HG02870 (cell line): ENCODE measurements at regions not wholly inside any gene's neighbourhood (a gene's known extent, or its start where the extent isn't known, plus 50 kb on each side); places are given as distances from the start of the nearest gene placed in this dataset.
"Not testable (repeated sequence)": the region's sequence is repeated elsewhere in the genome, so short reads cannot be mapped to it uniquely, and the experiment has no call there.

Experiments used
- ATAC-seq: cut with Tn5 transposase; IDR thresholded peaks from one replicate; pipeline ENCODE4 v1.9.1; 2021; ENCODE audit warnings: mild to moderate bottlenecking, moderate library complexity; ENCODE audit not compliant: unreplicated experiment

DNA sequence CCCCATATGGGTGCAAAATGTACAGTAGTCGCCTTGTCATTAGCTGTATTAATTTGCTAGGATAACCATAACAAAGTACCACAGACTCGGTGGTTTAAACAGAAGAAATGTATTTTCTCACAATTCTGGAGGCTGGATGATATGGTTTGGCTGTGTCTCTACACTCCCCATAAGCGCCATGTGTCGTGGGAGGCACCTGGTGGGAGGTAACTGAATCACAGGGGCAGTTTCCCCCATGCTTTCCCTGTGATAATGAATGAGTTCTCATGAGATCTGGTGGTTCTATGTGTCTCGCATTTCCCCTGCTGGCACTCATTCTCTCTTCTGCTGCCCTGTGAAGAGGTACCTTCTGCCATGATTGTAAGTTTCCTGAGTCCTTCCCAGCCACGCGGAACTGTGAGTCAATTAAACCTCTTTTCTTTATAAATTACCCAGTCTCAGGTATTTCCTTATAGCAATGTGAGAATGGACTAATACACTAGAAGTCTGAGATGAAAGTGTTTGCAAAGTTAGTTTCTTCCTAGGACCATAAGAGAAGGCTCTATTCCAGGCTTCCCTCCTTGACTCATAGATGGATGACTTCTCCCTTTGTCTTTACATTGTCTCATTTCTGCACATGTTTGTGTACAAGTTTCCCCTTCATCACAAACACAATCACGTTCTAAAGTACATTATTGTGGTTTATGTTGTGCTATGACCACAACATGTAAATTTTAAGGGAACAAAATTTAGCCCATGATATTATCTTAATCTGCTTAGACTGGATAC, 1442.6 kb downstream of the SUCLG1 start:
- ATAC-seq = no peak

DNA sequence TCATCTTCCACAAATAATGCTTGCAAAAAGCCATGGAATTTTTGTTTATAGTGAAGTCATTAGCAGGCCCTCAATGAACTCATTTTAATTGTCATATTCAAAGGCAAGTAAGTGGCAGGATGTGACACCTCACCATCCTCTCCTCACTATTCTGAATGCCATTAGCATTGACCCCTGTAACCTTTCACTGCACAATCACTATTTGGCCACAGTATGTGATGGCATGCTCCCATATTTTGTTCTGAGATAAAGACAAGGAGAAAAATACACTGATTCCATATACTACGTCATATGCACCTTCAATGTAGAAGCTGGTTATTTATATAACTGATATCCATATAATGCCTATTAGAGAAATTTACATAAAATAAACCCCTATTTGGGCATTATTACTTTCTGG, 1443.2 kb downstream of the SUCLG1 start:
- no peak for ATAC-seq

DNA sequence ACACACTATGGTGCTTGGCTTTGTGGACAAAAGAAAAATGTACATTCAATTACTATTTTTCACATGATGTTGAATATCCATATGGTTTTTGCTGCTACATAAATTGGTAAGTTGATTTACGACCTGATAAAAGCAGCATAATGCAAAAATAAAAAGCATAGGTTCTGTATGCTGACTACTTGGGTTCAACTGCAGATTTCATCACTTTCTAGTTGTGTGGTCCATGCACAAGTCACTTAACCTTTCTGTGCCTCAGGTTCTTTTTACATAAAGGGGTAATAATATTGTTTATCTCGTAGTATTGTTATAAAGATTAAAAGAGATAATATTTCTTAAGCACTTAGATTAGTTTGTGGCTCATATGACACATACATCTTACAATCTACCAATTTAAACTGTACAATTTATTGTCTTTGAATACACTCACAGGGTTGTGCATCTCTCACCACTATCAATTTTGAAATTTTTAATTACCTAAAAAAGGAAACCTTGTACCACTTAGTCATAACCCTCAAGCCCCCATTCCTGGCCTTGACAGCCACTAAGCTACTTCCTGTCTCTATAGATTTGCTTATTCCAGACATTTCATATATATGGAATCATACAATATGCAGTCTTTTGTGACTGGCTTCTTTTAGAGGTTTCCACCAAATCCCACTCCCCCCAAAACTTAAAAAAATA, 1443.9 kb downstream of the SUCLG1 start:
- no peak for ATAC-seq

DNA sequence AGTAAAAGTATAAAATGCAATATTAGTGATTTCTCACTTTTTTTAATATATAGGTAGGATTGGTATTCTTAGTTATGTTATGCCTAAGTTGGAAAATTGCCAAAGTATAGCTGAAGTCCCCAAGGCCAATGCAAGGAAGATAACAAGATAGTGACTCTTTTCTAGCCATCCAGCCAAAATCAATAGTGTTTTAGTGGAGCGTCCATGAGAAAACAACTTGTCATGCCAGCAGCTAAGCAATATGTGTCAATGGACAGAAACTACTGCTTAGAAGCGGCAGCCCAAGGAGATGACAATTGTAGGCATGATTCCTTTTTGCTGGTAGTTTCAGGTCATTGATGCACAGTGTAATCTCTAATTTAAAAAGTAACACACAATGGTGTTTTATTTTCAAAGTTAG, 1444.6 kb downstream of the SUCLG1 start:
- ATAC-seq = no peak

DNA sequence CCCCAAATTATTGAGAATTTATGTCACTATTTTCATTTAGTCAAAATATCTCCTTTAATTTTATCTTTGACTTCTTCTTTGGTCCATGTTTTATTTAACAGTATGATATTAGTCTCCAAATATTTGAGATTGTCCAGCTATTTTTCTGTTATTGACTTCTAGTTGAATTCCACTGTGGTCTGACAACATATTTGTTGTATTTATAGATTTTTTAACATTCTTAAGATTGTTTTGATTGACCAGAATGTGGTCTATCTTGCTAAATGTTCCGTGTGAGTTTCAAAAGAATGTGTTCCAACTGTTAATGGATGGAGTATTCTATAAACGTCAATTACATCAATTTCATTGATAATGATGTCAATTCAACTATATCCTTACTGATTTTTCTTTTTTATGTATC, 1452.1 kb downstream of the SUCLG1 start:
- no peak for ATAC-seq

DNA sequence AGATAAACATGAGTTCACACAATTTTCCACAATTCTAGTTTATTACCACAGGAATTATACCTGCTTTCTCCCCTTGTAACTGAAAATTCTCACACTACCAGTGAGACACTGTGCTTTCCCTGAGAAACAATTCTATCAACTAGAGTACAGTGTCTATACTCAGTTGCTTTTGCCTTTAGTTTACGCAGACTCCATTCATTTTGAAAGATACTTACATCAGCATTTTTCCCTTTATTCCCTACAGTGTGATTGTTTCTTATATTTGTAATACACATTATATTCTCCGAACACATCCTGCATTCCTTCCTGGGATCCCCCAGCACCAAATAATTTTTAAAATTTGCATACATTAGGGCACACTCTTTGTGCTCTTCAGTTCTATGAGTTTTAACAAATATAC, 1455.5 kb downstream of the SUCLG1 start:
- no peak for ATAC-seq

DNA sequence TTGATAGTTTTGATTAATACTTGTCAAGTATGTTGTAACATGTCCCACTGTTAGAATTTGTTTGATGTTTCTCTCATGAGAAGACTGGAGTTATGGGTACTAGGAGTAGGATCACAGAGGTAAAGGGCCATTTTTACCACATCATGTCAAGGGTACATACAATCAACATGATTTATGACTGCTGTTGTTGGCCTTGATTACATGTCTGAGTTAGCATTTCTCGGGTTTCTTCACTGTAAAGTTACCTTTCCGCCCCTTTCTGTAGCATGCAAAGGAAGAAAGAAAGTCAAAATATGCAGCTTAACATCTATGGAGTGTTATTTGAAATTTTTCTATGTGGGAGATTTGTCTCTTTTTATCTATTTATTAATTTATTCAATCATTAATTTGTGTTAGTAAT, 1456.4 kb downstream of the SUCLG1 start:
- ATAC-seq = no peak

DNA sequence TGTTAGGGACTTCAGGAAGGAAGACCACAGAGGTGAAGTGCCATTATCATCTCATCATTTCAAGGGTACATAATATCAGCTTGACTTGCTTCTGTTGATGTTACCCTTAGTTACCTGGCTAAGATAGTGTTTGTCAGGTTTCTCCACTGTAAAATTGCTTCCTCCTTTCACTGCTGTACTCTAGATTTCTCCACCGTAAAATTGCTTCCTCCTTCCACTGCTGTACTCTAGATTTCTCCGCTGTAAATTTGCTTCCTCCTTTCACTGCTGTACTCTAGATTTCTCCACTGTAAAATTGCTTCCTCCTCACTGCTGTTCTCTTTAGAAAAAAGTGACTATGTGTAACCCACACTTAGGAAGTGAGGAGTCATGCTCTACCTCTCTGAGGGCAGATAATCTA, 1460.3 kb downstream of the SUCLG1 start:
- ATAC-seq = no peak

DNA sequence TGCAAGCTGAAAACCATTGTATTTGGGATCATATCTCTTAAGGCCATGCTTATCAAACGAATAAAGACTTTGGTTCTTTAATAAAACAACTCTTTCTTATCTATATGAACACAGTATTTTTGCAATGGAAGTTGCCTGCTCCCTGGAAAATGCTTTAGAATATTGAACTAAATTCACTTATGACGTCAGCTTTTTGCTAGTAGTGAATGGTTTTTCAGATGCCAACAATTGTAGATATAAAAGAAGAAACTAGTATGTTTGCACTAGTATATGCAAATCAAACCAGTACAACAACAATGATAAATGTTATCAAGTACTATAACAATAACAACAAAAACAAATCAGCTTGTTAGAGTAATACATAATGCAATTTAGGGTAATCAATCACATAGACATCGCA, 1462.9 kb downstream of the SUCLG1 start:
- no peak for ATAC-seq

DNA sequence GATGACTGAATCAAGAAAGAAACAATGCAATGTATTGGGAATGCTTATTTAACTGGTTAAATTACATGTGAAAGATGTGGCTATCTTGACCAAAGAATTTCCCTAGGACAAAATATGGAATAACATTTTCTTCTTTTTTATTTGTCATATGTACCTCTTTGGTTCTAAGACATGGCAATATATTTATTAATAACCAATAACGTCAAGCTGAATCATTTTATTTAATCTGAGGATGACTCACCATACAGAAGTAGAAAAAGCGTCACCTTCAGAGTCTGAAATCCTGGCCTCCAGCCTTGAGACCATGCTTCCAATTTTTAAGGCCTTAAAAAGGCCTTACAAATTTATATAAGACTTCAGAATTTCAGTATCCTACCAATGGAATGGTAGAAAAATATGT, 1464.9 kb downstream of the SUCLG1 start:
- ATAC-seq = no peak

DNA sequence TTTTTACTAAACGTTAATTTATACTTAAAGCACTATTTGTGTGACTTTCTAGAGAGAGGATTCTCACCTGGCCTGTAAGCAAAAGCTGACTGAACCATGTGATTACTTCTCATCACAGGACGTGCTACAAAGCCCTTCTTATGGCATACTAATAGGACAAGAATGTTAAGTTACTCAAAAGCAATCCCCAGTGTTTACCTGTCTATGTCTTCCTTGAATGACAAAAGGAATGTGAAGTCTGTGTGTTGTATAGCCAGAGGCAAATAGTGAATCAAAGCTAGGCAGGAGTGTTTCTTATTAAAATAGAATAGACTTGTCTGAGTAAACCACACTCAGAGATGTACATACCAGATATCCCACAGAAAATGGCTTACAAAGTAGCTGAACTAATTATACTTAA, 1465.5 kb downstream of the SUCLG1 start:
- no peak for ATAC-seq

DNA sequence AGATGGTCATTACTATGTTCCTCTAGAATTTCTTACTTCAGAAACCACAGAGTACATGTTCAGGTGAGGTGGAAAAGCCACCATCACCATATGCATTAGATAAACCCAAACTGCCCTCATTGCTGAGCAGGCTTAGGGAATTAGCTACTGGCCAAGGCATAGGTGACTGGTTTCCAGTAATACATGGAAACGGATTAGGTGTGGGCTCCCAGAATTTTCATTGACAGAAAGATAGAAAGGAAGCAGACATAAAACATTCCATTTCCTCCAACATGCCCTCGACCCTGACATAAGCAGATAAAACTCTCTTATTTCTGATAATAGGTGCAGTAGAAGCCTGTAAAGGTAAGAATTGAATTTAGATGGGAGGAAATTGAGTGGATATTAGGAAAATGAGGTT, 1466.1 kb downstream of the SUCLG1 start:
- no peak for ATAC-seq

DNA sequence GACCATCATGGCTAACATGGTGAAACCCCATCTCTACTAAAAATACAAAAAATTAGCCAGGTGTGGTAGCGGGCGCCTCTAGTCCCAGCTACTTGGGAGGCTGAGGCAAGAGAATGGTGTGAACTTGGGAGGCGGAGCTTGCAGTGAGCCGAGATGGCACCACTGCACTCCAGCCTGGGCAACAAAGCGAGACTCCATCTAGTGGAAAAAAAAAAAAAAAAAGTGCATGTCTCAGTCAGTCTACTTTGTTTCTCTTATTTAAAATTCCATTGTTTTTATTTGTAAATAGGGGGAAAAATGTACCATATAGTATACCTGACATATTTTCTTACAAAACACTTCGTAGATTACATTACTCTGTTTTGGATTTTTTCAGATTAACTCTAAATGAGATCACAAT, 1471.4 kb downstream of the SUCLG1 start:
- ATAC-seq = not testable (repeated sequence)

DNA sequence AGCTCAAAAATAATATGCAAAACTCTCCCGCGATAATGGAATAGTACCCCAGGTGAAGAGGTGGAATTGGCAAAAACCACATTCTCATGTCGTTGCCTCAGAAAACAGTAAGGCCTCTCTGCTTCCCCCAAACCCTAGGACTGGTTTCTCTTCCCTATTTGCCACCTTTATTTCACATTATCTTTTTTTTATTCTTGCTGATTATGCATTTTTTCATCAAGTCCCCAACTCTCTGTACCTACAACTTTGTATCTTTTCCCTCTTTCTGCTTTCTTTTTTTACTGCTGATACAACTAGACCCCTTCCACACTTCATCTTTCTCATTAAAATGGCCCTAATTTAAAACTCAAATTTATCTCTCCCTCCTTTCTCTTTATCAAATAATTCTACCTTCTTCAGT, 1472.2 kb downstream of the SUCLG1 start:
- no peak for ATAC-seq

DNA sequence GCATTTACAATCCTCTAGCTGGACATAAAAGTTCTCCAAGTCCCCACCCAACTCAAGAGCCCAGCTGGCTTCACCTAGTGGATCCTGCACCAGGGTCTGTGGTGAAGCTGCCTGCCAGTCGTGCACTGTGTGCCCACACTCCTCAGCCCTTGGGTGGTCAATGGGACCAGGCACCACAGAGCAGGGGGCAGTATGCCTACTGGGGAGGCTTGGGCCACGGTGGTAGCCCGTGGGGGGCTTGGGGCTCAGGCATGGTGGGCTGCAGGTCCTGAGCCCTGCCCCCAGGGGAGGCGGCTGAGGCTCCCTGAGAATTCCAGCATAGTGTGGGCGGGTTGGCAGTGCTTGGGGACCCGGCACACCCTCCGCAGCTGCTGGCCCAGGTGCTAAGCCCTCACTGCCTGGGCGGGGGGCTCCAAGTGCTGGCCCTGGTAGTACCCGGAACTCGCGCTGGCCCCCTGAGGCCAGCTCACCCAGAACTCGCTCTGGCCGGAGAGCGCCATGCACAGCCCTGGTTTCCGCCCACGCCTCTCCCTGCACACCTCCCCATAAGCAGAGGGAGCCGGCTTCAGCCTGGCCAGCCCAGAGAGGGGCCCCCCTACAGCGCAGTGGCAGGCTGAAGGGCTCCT, 1473.4 kb downstream of the SUCLG1 start:
- no peak for ATAC-seq

DNA sequence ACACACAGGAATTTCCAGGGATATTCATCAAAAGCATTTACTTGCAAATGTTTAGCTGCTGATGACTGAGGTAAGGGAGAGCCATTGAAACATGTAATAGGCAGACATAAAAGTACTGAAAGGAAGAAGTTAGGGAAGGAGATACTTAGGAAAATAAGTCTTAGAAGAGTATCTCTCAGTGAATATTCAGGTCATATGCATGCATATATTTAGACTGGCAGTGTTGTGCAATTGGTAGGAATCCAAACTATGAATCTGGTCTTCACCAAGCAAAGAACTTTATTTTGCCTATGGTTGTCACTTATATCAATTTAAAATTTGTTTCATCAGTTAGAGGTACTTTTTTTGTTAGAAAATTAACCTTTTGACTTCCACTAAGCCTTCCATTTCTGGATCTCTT, 1490.7 kb downstream of the SUCLG1 start:
- no peak for ATAC-seq

DNA sequence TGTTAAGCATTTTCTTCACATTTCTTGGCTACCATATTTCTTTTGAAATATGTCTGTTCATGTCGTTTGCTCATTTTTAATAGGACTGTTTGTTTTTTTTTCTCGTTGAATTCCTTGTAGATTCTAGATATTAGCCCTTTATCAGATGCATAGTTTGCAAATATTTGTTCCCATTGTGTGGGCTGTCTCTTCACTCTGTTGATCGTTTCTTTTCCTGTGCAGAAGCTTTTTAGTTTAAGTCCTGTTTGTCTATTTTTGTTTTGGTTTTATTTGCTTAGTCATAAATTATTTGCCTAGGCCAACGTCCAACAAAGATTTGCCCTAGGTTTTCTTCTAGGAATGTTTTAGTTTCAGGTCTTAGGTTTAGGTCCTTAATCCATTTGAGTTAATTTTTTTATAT, 1494.7 kb downstream of the SUCLG1 start:
- no peak for ATAC-seq

DNA sequence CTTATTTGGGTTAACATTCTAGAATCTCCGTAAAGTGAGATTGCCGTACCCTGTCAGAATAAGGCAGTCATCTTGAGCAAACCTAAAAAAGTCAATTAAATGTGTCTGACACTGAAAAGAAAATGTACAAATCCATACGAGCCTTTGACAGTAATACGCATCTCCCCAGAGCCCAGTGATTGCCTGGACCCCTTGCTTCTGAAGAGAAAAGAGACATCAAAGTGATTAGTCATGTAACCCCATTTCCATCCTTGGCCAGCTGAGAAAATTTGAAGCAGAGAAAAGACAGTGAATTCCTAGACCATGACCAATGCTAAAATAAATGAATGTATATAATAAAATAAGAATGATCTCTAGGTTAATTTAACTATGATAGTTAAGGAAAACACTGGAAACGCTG, 1499.4 kb downstream of the SUCLG1 start:
- no peak for ATAC-seq

DNA sequence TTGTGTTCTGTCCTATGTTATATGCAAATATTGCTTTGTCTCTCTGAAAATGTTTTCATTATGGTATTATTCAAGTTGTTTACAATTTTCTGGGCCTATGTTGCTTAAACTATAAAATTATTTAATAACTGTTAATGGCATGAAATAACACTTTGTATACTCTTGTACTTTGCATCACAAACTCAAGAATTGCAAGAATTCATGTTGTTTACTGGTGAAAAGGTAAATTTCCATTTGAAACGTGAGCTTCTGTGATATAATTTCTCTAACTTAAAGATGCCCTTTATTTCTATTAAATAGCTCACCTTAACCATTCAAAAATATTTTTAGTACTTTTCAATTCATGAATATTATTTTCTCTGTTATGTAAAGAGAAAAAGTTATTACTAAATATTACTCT, 1504.2 kb downstream of the SUCLG1 start:
- no peak for ATAC-seq

DNA sequence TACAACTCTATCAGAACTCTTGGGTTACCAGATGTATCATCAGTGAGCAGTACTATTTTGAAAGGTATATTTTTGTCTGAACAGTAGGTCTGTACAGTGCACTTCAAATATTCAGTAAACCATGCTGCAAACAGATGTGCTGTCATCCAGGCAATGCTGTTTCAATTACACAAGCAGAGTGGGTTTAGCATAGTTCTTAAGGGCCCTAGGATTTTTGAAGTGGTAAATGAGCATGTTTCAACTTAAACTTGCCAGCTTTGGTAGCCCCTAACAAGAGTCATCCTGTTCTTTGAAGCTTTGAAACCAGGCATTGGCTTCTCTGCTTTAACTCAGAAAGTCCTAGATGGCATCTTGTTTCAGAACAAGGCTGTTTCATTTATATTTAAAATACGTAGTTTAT, 1519.9 kb downstream of the SUCLG1 start:
- ATAC-seq = no peak

DNA sequence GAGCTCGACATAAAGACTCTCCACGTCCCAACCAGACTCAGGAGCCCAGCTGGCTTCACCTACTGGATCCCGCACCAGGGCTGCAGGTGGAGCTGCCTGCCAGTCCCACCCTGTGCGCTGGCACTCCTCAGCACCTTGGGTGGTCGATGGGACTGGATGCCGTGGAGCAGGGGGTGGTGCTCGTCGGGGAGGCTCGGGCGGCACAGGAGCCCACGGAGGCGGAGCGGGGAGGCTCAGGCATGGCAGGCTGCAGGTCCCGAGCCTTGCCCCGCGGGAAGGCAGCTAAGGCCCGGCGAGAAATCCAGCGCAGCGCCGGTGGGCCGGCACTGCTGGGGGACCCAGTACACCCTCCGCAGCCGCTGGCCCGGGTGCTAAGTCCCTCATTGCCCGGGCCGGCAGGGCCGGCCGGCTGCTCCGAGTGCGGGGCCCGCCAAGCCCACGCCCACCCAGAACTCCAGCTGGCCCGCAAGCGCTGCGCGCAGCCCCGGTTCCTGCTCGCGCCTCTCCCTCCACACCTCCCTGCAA, 1520.7 kb downstream of the SUCLG1 start:
- ATAC-seq = not testable (repeated sequence)

DNA sequence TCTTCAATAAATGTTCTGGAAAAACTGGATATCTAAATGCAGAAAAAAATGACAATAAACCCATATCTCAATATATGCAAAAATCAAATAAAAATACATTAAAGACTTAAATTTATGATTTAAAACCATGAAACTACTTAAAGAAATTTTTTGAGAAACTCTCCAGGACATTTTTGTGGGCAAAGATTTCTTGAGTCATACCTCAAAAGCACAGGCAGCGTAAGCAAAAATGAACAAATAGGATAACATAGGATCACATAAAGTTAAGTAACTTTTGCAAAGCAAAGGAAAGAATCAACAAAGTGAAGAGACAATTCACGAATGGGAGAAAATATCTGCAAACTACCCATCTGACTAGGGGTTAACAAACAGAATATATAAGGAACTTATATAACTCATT, 1545.5 kb downstream of the SUCLG1 start:
- no peak for ATAC-seq
